Epithelial cell of esophagus (primary cell): ENCODE measurements at regions not wholly inside any gene's neighbourhood (a gene's known extent, or its start where the extent isn't known, plus 50 kb on each side); places are given as distances from the start of the nearest gene placed in this dataset.

Source experiments
- DNase-seq: peaks from one replicate; pipeline ENCODE4 v3.0.0; 2010; ENCODE audit warnings: low read depth
- H3K4me3 ChIP-seq: 2 replicates; pipeline ENCODE4 v1.5.1; 2011; ENCODE audit warnings: mild to moderate bottlenecking, low read length, control low read depth
- CTCF ChIP-seq: IDR thresholded peaks from 2 replicates; pipeline ENCODE4 v1.5.1; 2011; ENCODE audit warnings: low read depth, mild to moderate bottlenecking, low read length, control low read depth, inconsistent platforms; ENCODE audit not compliant: insufficient read depth; ENCODE audit errors: missing control alignments

- no peak for TF ChIP-seq CTCF
- peak; percentile 17 for DNase-seq
- no peak overlapping the region for H3K4me3 ChIP-seq
Observed at GRCh38 chr2:60603533-60604190, 50.2 kb upstream of the BCL11A start.

DNA sequence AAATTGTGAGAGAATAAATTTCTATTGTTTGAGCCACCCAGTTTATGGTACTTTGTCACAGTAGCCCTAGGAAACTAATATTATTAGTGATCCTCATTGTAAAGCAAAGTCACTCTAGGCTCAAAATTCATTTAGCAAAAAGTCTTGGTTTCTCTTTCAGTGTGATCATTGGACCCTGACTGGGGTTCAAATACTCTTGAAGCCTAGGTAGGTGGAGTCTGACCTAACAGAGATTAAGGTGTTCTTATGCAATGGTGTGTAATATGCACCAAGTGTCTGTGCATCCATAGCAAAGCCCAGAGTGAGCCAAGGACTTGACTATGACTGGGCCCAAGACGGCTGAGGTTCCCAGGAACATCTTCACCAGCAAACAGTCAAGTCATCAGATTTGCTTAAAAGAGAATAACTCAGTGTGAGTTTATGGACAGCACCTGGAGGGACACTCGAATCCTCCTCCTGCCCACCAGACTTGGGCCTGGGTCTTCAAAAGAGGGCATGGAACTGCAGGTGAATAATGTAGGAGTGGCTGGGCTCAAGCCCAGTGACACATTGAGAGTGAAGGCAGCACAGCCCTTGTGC lies 51.1 kb upstream of the BCL11A start:
- no peak for DNase-seq
- TF ChIP-seq CTCF: no peak

DNA sequence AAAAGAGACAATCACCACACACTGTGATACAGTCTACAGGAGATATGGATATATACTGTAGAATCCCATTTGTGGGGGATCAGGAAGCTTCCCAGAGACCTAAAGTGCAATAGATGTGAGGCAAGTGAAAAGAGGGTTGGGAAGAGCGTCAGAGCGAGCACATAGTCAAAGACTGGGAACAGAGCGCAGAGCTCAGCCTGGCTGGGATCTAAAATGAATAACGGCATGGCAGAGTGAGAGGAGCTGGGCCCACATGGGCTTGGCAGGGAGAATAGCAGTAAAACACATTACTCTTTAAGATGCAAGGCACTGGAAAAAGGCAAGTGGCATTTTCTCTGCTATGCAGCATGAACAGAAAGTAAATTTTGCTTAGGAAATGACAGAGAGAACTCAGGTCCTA lies 52.4 kb upstream of the BCL11A start:
- no peak for DNase-seq
- no peak for TF ChIP-seq CTCF
- no peak overlapping the region for H3K4me3 ChIP-seq

More for the DNA sequence above, 51.1 kb upstream of the BCL11A start:
- no peak overlapping the region for H3K4me3 ChIP-seq

- TF ChIP-seq CTCF: no peak
- no peak overlapping the region for H3K4me3 ChIP-seq
- DNase-seq: peak; percentile 28
Observed at GRCh38 chr2:60608679-60609078, 55.2 kb upstream of the BCL11A start.

DNA sequence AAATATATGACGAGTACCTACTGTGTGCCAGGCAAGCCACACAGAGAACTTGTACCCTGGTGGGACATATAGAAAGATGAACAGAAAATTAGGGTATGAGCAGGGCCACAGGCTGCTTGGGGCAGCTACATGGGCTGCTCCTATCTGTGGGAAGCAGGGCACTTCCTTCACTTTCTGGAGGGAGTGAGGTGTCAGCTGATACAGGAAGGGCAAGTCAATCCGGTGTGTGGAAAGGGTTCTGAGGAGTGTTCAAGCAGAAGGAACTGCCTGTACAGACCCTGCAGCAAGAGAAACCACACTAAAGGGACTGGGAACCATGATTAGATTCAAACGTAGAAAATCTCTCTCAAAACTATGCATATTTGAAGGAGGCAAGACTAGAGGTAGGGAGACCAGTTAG lies 58.6 kb upstream of the BCL11A start:
- H3K4me3 ChIP-seq: no peak overlapping the region
- no peak for TF ChIP-seq CTCF
- DNase-seq: no peak

- no peak for DNase-seq
- H3K4me3 ChIP-seq: no peak overlapping the region
- no peak for TF ChIP-seq CTCF
Observed at GRCh38 chr2:60614319-60614718, 60.9 kb upstream of the BCL11A start.
